Pulmonary artery endothelial cell (primary cell): ENCODE measurements at regions not wholly inside any gene's neighbourhood (a gene's known extent, or its start where the extent isn't known, plus 50 kb on each side); places are given as distances from the start of the nearest gene placed in this dataset.

ENCODE experiments used
- DNase-seq: peaks from one replicate; pipeline ENCODE4 v3.0.0-alpha.2; 2011; ENCODE audit warnings: low read depth, low spot score

DNA sequence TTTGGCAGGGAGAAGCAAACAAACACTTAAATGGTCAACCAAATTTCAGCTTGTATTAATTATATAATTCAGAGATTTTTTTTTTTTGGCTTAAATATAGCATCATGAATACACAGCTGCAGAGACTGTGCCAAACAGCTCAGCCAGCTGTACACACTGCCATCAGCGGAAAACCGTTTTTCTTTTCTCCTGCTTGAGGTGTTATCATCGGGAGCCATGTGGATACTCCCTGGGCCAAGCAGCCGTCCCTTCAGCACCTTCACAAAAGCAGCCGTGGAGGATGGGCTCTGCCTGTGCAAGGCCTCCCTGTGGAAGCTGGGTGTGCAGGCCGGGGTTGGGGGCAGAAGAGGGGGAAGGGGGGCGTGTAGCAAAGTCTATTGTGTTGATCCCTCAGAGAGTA, 85.0 kb downstream of the NUF2 start:
- DNase-seq = no peak

DNA sequence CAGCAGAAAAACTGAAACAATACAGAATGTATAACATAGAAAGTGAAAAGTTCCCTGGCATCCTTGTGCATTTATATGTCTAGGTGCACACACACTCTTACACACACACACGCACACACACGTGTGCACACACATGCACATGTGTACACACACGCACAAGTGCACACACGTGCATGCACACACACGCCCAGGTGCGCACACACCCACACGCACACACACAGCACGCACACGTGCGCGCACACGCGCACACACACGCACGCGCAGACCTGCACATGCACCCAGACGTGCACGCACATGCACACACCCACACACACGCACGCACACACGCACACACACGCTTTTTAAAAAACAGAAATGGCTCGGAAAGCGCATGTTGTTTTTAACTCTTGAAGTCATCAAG, 86.5 kb downstream of the NUF2 start:
- DNase-seq = no peak

DNA sequence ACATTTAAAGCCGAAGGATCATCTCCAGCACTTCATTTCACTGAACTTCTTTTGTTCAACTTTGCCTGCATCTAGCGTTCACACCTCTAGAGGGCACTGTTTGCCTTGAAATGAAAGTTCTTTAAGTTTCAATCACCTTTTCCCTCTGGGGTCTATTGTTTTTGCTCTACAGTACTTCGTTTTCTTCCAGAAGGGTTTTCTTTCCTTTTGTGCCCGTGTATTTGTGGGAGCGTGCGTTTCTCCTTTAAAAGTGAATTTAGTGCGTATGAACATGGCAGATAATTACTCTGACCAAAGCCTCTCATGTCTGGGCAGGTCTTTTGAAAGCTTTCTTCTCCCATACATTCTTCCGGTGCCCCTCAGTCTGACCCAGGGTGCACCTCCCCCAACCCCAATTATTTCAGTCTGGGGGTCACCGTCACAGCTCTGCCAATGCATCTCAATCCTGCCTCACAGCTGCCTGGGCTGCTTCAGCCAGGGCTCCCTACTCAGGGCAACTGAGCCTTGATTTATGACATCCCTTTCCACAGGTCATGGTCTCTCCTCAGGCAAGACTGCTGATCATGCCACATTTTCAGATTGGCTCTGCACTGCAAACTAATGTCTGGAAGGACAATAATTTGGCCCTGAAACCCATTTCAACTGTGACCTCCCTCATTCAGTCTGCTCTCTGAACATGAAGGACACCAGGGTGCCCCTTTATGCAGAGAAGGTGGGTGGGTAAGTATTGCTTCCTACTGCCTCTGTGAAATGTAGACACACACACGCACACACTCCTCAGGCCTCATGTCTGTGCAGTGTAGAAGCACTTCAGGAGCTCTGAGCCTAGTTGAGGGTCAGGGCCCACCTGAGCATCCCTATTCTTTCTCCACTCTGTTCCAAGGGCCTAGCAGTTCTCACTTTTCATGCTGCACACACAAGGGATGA, 88.6 kb downstream of the NUF2 start:
- DNase-seq = peak; percentile 7

DNA sequence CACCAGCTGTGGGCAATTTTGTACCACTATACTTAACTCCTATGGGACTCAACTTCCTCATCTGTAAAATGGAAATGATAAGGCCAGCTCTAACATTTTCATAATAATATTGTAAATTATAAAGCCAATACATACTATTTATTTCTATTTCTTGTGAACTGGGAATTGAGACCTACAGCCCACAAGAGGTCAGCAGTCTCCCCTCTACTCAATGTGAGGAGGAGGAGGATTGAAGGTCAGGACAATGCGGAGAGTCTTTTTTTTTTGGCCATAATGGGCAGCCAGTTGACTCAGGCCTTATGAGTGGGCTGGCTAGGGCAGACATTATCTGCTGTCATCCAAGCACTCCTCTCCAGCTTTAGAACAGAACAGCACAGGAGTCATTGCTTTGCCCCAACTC, 90.5 kb downstream of the NUF2 start:
- DNase-seq = no peak

DNA sequence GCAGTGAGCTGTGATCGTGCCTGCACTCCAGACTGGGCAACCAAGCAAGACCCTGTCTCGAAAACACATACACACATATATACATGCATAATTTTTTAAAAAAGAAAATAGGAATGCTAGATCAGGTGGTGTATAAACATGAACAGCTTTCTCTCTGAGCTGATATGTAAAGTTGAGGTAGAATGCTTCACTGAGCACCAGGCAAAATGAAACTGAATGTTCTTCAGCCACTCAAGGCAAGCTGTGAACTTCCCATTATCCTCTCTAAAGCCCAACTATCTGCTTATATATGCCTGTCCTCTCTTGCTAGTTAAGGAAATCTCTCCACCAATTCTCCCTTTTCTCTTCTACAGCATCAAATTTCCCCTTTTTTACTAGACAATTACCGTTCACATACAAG, 93.0 kb downstream of the NUF2 start:
- no peak for DNase-seq

DNA sequence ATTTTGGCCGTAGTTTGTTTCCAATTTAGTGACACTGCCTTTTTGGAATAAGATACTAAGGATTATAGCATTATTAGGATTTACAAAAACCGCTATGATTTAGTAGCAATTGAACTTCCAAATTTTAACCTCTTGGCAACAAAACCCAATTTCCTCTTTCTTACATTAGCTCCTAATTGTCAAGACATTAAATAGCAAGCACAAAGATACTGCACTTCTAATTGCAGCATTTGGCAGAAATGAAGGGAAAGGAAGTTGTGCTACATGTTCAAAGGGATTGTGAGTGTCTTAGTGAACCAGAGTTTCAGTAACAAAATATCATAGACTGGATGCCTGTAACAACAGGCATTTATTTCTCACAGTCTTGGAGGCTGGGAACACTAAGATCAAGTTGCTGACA, 99.9 kb downstream of the NUF2 start:
- no peak for DNase-seq

DNA sequence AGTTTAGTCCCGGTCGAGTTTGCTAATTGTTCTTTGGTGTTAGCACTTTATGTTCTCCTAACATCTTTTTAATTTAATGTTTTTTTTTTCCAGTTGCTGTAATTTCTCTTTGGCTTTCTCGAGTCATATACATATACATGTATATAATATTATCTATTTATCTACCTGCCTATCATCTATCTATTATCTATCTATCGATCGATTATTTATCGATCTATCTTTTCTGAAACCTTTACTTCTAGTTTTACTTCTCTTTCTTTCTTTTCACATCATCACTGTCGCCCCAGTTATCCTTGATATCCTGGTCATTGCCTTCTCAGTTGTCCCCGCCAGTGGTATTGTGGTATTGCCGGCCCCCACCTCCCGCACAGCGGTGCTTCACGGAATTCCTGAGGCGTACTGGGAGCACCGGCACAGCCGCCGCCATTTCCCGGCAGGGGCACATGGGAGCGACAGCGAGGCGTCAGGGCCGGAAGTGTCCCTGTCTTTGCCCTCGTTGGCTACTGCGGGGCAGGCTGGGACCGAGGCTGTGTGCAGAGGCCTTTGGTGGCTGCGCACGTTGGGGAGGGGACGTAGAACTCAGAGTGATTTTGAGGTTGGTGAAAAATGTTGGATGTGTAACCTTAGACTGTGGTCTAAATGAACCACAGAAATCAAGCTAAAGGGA, 101.1 kb downstream of the NUF2 start:
- no peak for DNase-seq

DNA sequence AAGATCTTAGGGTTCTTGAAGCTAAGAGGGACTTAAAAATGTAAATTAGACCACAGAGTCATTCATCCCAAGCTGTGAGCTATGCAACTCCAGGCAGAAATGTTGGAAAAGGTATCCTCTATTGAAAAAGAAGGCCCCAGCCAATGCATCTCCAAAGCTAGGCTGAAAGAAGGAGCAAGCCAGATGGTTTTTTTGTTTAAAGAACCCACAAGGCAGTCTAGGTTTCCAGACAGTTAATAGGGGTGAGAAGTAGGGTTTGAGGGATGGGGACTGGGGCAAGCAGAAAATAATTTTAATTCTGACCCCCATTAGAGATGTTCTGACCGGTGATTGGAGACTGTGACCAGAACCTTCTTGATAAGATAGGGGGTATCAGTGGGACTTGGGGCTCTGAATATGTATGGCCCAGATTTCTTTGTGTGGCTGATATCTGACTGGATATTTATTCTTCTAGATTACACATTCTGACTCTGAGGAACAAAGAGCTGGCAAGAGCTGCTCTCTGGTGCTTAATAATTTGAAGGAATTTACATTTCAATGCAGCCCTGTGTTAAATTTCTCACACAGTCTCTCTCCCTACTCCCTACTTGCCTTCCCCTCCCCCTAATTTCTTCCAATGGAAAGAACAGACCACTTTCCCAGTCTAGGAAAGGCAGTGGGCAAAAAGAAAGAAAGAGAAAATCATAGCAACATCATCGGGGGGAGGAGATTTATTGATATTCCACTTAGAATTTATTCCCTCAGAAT, 104.9 kb downstream of the NUF2 start:
- DNase-seq = no peak

DNA sequence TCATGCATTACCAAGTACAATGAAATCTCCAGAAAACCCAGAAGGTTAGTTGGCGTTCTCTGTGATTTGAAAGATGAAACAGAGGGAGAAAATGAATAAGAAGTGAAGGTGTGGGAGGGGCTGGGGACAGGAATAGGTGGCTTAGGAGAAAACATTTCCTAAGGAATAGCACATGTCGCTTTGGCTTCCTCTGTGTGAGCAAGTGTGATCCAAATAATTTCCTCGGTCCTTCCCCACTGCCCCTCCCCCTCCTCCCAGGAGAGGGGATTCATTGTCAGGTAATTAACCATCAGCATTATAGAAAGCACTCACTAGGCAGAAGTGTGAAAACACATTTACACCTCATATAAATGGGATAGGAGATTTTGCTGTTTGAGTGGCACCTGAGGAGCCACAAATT, 105.5 kb downstream of the NUF2 start:
- no peak for DNase-seq

DNA sequence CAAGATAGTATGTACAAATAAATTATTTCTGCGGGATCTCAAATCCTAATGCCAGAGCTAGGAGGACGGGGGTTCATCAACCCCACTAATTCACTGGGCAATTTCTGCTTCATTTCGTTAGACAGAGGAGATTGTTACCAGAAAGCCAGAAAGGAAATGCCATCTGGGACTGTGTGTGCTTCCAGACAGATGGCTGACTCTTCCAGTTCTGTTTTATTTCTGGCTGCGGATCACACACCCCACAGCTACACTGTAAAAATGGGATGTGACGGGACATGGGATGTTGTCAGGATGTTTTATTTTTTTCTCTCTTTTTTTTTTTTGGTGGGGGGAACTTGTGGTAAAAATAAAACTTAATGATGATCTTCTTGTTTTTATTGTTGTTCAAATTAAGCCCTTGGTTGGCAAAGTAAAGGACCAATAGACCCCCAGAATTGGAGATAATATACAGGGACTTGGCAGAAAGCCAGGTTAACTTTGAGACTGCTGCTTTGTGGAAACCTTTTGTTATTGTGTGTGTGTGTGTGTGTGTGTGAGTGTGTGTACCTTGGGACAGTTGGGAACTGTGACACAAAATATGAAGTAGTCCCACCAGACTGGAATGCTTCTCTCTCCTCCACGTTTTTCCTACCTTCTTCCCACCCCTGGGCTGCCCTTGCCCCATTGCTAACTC, 114.5 kb downstream of the NUF2 start:
- DNase-seq = no peak

DNA sequence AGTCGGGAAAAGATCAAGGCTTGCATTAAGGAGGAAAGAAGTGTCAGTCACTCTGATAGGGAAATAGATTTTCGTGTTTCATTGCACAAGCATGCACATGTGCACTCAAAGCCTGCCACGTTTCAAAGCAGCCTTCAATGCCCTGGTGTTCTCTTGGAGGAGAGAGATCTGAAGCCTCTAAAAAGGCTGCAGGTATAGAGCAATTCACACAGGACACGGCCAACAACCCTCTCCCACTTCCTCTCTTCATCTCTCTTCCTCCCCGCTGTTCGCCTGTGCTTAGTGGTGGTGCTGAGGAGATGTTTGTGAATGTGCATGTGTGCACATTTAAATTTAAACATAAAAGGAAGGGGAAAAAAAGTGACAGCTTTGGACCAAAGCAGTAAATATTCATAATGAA, 117.7 kb downstream of the NUF2 start:
- DNase-seq = no peak

DNA sequence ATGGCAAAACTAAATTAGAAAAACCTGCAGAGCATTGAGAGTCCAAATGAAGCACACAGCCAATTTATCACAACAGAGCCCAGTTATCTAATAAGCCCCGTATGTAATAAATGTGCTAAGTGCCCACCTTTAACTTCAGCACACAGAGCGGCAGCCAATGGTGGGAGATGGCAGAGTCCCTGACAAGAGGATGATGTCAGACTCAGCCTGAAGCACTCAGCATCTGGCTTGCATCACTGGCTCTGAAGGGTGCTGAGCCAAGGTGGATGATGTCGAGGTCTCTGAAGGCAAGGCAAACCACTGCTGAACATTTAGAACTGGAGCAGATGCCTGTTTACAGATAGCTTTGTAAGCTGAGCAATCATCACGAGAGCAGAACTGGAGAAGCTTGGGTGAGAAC, 118.3 kb downstream of the NUF2 start:
- no peak for DNase-seq

DNA sequence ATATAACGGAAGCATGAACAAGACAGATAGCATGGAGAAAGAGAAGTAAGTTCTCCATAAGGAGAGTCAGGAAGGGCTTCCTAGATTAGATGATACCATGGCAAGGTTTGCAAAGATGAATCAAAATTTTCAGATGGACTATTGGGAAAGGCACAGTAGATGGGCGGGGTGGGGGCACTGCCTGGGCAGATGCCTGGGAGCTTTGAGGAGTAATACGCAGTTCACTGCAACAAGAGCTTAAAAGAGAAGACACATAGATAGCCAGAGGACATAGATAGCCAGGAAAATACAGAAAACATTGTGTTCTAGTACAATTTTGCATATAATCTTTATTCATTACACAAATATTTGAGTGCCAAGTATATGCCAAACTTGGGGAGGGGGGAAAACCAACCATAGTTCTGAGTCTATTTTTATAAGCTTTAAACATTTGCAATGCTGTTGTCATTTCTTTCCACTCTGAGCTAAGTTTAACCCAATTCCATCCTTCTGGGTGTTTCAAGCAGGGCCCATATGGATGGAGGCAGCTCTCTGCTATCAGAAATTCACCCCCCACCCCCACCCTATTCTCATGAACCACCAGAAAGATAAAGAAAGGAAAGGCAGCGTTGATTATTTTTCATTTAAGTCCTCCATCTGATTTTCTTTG, 120.6 kb downstream of the NUF2 start:
- DNase-seq = no peak

DNA sequence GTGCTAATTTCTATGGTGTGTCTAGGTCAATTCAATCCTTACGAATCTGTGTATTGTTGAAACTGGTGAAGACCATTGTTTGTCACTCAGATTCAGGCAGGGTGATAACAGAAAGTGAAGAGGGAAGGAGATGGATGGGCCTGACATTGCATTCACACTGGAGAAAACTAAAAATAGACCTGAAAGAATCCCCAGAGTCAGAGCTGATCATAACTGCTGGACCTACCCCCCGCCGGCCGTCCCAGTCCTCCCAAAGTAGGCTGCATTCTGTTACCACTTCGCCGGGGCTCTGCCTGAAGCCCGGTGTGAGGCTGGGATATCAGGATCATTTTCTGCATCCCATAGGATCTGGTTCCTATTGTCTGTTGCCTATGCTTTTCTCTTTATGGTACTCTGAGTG, 121.1 kb downstream of the NUF2 start:
- DNase-seq = no peak

DNA sequence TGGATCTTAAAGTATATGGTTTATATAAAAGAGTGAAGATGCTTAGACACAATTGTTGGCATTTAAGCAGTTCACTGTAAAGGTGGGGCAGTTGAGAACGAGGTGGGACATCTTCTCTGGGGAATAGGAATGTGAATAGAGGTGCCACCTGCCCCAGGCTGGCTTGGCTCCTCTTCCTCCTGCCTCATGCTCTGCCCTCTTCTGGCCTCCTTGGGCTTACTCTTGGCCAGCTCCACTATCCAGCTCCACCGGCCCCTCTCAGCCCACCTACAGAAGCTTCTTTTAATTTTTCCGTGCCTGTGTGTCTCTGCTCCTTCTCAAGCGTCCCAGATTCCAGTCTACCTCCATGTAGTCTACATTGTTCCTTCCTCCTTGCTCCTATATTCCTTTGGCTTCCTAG, 122.1 kb downstream of the NUF2 start:
- no peak for DNase-seq

DNA sequence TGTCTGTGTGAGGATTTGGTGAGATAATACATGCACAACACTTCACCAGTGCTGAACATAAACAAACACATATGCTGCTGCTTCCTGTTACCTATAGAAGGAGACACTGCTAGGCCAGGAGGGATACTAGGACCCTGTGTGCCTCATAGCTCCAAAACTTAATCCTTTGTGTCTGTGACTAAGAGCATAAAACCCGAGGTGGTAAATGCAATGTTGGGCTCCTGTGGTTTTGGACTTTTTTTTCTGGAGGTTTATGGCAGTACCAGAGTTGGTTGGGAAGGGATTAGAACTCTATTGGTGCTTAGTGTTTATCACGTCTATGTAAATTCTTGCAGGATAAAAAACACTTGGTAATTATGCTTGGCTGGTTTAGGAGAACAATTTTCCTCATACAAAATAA, 122.9 kb downstream of the NUF2 start:
- no peak for DNase-seq

DNA sequence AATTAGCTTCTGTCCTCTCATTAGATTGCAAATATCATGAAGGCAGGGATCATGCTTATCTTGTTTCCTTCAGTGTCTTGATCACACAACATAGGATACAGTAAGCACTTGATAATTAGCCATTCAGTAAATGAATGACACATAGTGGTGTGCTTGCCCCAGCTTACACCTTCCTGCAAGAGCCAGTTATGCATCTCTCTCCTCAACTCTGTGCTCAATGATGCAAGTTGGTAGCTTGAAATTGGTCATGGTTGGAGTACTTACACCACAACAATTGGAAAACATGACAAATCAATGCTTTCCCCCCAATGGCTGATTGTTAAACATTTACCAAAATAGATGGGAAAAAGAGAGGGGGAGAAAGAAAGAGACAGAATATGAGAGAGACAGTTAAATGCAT, 129.2 kb downstream of the NUF2 start:
- DNase-seq = no peak

DNA sequence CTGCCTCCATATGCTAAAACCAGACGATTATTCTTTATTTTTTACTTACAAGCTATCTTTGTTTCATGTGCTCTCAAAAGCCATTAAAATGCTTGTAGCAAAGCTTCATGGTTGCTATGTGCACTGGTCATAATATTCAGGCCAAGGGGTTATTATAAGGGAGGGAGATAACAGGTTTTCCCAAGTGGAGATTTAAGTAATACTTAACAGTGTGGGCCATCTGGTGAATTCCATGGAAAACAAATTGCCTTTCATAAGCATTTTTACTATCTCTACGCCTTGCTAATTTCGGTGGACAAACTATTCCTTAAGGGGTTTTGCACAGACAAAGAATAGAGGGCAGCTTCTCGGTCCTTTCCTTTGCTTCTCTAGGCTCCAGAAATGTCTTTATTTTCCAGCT, 137.8 kb downstream of the NUF2 start:
- no peak for DNase-seq

DNA sequence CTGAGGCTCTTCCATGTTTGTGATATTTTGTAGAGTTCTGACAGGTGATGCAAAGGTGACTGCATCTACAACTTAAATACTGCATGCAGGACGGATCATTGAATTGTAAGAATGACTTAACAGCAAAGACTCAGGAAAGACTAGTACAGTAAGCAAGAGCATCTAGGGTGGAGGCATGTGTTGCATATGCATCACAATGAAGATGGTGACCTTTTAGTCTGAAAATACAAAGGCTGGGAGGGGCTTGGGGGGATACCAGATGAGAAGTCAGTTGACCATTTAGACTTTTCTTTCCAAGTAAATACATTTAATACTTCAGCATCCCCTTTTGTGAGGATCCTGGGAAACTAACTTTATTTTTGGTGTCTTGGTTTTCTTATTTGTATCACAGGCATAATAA, 145.5 kb downstream of the NUF2 start:
- no peak for DNase-seq

DNA sequence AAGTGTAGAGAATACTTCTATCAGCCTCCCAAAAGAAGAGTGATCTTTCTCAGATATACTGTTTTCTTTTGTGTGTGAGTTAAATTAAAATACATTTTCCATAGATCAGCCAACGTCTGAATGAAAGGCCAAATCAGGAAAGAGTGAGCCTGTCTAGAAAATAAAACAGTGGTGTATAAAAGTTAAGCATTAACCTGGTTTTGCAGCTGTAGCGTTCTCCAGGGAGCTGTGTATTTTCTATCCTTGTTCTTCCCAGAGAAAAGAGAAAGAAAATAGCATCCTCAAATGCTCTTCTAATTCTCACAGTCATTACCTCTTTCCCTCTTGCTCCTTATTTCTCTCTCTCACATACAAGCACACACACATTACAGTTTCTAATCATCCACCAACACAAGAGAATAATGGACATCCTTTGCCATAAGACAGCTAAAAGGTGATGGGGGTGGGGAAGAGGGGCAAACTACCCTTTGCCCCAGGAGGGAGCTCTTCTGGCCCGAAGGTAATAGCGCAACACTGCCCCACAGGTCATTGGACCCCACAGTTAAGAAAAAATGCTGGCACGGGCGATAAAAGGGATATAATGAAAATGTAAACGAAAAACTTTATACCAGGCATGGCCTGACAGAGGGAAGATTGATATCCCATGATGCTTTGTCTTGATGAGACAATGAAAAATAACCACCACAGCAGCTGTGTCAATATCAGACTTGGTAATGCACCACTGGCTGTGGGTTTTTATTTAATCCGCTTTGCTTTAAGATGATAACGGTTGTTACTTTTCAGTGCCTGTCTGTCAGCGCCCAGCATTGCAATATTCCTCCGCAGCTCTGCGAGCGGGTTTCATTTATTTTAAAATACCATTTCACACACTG, 150.3 kb downstream of the NUF2 start:
- no peak for DNase-seq
